HEK293 (cell line): ENCODE measurements at regions not wholly inside any gene's neighbourhood (a gene's known extent, or its start where the extent isn't known, plus 50 kb on each side); places are given as distances from the start of the nearest gene placed in this dataset.

Experiments
- CTCF ChIA-PET: fragments of 350-600 bp; formaldehyde crosslinking; extraction: SDS; loops from one replicate; lab custom pipeline; 2021; ENCODE audit warnings: antibody characterized with exemption; lab: Yijun Ruan, JAX
- POLR2A ChIA-PET: fragments of 300-600 bp; formaldehyde crosslinking; extraction: SDS; loops from one replicate; lab custom pipeline; 2020; ENCODE audit warnings: antibody characterized with exemption, inconsistent platforms; lab: Yijun Ruan, JAX
- H3K27ac ChIP-seq: fragments of 200-500 bp; sonication (Bioruptor generic); 2 replicates; pipeline ENCODE4 v1.5.1; 2014; ENCODE audit warnings: low read depth, low read length, control low read depth, inconsistent platforms; ENCODE audit errors: extremely low read depth
- H3K36me3 ChIP-seq, 2 experiments: fragments of 200-500 bp in 1 of 2; sonication (Bioruptor generic) in 1 of 2; 1 replicate in 1 of 2; 2 replicates in 1 of 2; pipeline ENCODE4 v1.5.1; 2014 to 2017; ENCODE audit warnings: inconsistent platforms in 2 of 2, low read length in 2 of 2; ENCODE audit not compliant: control insufficient read depth in 2 of 2, insufficient read depth in 1 of 2
- H3K4me1 ChIP-seq: fragments of 200-500 bp; sonication (Bioruptor generic); 2 replicates; pipeline ENCODE4 v1.5.1; 2014; ENCODE audit warnings: mild to moderate bottlenecking, low read length, inconsistent platforms; ENCODE audit not compliant: control insufficient read depth, insufficient read depth
- H3K4me3 ChIP-seq: 2 replicates; pipeline ENCODE4 v1.5.1; 2011; ENCODE audit warnings: low read depth, mild to moderate bottlenecking, control low read depth, low read length, moderate library complexity
- H3K9me3 ChIP-seq: fragments of 200-500 bp; sonication (Bioruptor generic); 2 replicates; pipeline ENCODE4 v1.5.1; 2014; ENCODE audit warnings: low read depth, low read length, inconsistent platforms; ENCODE audit not compliant: control insufficient read depth, insufficient read depth
- IKZF3 ChIP-seq: fragments of 450-650 bp; IDR thresholded peaks from 2 replicates; pipeline ENCODE4 v1.5.0; 2018; ENCODE audit warnings: missing biosample characterization, mild to moderate bottlenecking, missing genetic modification characterization, moderate library complexity
- SP7 ChIP-seq: fragments of 450-650 bp; formaldehyde crosslinking; IDR thresholded peaks from 2 replicates; pipeline ENCODE4 v1.5.1; 2016; ENCODE audit warnings: missing biosample characterization, missing genetic modification characterization
- YY1 ChIP-seq: fragments of 450-650 bp; formaldehyde crosslinking; IDR thresholded peaks from 2 replicates; pipeline ENCODE4 v1.5.1; 2018; ENCODE audit warnings: missing biosample characterization, missing genetic modification characterization
- ZNF174 ChIP-seq: fragments of 450-650 bp; formaldehyde crosslinking; IDR thresholded peaks from 2 replicates; pipeline ENCODE4 v1.5.0; 2017; ENCODE audit warnings: missing biosample characterization, mild to moderate bottlenecking, missing genetic modification characterization
- ZNF175 ChIP-seq: fragments of 450-650 bp; formaldehyde crosslinking; IDR thresholded peaks from 2 replicates; pipeline ENCODE4 v1.5.1; 2016; ENCODE audit warnings: missing biosample characterization, missing genetic modification characterization
- ZNF366 ChIP-seq: fragments of 450-650 bp; formaldehyde crosslinking; conservative IDR thresholded peaks from 2 replicates; pipeline ENCODE4 v1.5.1; 2016; ENCODE audit warnings: missing biosample characterization, missing genetic modification characterization
- ZNF501 ChIP-seq: fragments of 450-650 bp; formaldehyde crosslinking; IDR thresholded peaks from 2 replicates; pipeline ENCODE4 v1.5.1; 2016; ENCODE audit warnings: missing biosample characterization, missing genetic modification characterization
- ZNF510 ChIP-seq: fragments of 450-650 bp; formaldehyde crosslinking; IDR thresholded peaks from 2 replicates; pipeline ENCODE4 v1.5.1; 2018; ENCODE audit warnings: mild to moderate bottlenecking, missing genetic modification characterization, missing biosample characterization; ENCODE audit not compliant: insufficient replicate concordance
- ZNF544 ChIP-seq: fragments of 450-650 bp; formaldehyde crosslinking; IDR thresholded peaks from 2 replicates; pipeline ENCODE4 v1.5.0; 2017; ENCODE audit warnings: missing biosample characterization, missing genetic modification characterization
- ZNF677 ChIP-seq: fragments of 450-650 bp; IDR thresholded peaks from 2 replicates; pipeline ENCODE4 v1.5.0; 2018; ENCODE audit warnings: missing biosample characterization, mild to moderate bottlenecking, missing genetic modification characterization, moderate library complexity
- ZNF776 ChIP-seq: fragments of 450-650 bp; formaldehyde crosslinking; IDR thresholded peaks from 2 replicates; pipeline ENCODE4 v1.5.0; 2017; ENCODE audit warnings: missing biosample characterization, missing genetic modification characterization, borderline replicate concordance
- ZNF843 ChIP-seq: fragments of 450-650 bp; formaldehyde crosslinking; IDR thresholded peaks from 2 replicates; pipeline ENCODE4 v1.5.1; 2016; ENCODE audit warnings: missing biosample characterization, missing genetic modification characterization
- TF ChIP-seq, protein P1 (sequence below): fragments of 450-650 bp; formaldehyde crosslinking; IDR thresholded peaks from 2 replicates; pipeline ENCODE4 v1.5.1; 2017; ENCODE audit warnings: missing biosample characterization, missing genetic modification characterization
- TF ChIP-seq, protein P2 (sequence below): fragments of 450-650 bp; formaldehyde crosslinking; IDR thresholded peaks from 2 replicates; pipeline ENCODE4 v1.5.1; 2017; ENCODE audit warnings: missing biosample characterization, missing genetic modification characterization
- TF ChIP-seq, protein P3 (sequence below): fragments of 450-650 bp; formaldehyde crosslinking; IDR thresholded peaks from 2 replicates; pipeline ENCODE4 v1.5.1; 2016; ENCODE audit warnings: missing biosample characterization, missing genetic modification characterization
- TF ChIP-seq, protein P4 (sequence below): fragments of 450-650 bp; formaldehyde crosslinking; IDR thresholded peaks from 2 replicates; pipeline ENCODE4 v1.5.1; 2016; ENCODE audit warnings: missing biosample characterization, missing genetic modification characterization, borderline replicate concordance
- TF ChIP-seq, protein P5 (sequence below): fragments of 450-650 bp; formaldehyde crosslinking; IDR thresholded peaks from 2 replicates; pipeline ENCODE4 v1.5.1; 2016; ENCODE audit warnings: missing biosample characterization, missing genetic modification characterization
- TF ChIP-seq, protein P6 (sequence below): fragments of 450-650 bp; formaldehyde crosslinking; IDR thresholded peaks from 2 replicates; pipeline ENCODE4 v1.5.1; 2016; ENCODE audit warnings: missing biosample characterization, missing genetic modification characterization

DNA sequence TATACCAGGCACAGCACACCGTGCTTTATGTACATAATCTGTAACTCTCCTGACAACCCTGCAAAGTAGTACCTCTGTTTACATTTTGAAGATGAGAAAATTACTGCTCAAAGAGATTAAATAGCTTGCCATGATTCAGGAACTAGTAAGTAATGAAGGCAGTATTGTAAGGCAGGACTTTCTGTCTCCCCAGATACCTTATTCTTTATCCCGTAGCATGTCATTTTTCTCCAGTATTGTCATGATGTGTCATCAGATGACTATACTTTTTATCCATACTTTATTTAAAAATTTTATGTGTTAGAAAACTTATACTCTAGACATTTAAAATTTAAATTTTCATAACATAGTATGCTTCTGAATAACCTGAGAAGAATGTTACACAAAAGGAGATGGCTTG, 188.3 kb upstream of the NUDT6 start:
- no peak overlapping the region for H3K4me3 ChIP-seq
- no peak overlapping the region for H3K27ac ChIP-seq
- H3K9me3 ChIP-seq = no peaks in the 10 kb centered on the region
- TF ChIP-seq ZNF843 (tag by site-specific recombination) (no peak), SP7 (tag by site-specific recombination) (no peak), ZNF510 (tag by site-specific recombination) (no peak), ZNF544 (tag by site-specific recombination) (no peak), ZNF366 (tag by site-specific recombination) (no peak), YY1 (no peak), ZNF501 (tag by site-specific recombination) (no peak), ZNF174 (tag by site-specific recombination) (no peak), IKZF3 (tag by site-specific recombination) (no peak), ZNF776 (tag by site-specific recombination) (no peak)
- TF ChIP-seq, protein P1, sequence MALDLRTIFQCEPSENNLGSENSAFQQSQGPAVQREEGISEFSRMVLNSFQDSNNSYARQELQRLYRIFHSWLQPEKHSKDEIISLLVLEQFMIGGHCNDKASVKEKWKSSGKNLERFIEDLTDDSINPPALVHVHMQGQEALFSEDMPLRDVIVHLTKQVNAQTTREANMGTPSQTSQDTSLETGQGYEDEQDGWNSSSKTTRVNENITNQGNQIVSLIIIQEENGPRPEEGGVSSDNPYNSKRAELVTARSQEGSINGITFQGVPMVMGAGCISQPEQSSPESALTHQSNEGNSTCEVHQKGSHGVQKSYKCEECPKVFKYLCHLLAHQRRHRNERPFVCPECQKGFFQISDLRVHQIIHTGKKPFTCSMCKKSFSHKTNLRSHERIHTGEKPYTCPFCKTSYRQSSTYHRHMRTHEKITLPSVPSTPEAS = no peak
- TF ChIP-seq, protein P2, sequence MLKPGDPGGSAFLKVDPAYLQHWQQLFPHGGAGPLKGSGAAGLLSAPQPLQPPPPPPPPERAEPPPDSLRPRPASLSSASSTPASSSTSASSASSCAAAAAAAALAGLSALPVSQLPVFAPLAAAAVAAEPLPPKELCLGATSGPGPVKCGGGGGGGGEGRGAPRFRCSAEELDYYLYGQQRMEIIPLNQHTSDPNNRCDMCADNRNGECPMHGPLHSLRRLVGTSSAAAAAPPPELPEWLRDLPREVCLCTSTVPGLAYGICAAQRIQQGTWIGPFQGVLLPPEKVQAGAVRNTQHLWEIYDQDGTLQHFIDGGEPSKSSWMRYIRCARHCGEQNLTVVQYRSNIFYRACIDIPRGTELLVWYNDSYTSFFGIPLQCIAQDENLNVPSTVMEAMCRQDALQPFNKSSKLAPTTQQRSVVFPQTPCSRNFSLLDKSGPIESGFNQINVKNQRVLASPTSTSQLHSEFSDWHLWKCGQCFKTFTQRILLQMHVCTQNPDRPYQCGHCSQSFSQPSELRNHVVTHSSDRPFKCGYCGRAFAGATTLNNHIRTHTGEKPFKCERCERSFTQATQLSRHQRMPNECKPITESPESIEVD = no peak
- TF ChIP-seq, protein P3, sequence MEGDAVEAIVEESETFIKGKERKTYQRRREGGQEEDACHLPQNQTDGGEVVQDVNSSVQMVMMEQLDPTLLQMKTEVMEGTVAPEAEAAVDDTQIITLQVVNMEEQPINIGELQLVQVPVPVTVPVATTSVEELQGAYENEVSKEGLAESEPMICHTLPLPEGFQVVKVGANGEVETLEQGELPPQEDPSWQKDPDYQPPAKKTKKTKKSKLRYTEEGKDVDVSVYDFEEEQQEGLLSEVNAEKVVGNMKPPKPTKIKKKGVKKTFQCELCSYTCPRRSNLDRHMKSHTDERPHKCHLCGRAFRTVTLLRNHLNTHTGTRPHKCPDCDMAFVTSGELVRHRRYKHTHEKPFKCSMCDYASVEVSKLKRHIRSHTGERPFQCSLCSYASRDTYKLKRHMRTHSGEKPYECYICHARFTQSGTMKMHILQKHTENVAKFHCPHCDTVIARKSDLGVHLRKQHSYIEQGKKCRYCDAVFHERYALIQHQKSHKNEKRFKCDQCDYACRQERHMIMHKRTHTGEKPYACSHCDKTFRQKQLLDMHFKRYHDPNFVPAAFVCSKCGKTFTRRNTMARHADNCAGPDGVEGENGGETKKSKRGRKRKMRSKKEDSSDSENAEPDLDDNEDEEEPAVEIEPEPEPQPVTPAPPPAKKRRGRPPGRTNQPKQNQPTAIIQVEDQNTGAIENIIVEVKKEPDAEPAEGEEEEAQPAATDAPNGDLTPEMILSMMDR (tag by site-specific recombination) = no peak
- TF ChIP-seq, protein P4, sequence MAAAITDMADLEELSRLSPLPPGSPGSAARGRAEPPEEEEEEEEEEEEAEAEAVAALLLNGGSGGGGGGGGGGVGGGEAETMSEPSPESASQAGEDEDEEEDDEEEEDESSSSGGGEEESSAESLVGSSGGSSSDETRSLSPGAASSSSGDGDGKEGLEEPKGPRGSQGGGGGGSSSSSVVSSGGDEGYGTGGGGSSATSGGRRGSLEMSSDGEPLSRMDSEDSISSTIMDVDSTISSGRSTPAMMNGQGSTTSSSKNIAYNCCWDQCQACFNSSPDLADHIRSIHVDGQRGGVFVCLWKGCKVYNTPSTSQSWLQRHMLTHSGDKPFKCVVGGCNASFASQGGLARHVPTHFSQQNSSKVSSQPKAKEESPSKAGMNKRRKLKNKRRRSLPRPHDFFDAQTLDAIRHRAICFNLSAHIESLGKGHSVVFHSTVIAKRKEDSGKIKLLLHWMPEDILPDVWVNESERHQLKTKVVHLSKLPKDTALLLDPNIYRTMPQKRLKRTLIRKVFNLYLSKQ = no peak
- ChIA-PET POLR2A (no interaction called here), CTCF (no interaction called here)
- H3K36me3 ChIP-seq = peaks cover 0 to 5% of the 10 kb centered on the region in 2 experiments; a peak in 1 of 3 replicates
- no peaks in the 10 kb centered on the region for H3K4me1 ChIP-seq

DNA sequence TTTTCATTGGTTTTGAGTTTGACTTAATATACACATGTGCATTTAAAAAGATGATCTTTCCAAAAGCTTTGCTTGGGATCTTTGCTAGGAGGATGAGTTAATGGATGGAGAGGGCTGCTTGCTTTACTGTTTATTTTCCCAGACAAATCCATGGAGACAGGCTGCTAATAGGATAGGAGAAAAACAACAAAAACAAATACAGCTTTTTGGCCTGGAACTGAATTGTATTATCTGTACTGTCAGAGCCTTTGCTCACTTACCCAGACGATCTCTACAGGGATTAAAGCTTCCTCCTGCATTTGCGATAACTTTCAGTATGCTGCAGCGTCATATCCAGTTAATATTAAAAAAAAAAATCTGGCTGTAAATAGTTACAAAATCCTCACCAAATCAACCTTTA, 190.8 kb upstream of the NUDT6 start:
- CTCF ChIA-PET = interaction anchor here (0.5 to 0.6 kb wide), 3 partner anchors 1037 to 1221 kb away, joined by 3 to 4 read pairs (median 3); no protein-coding TSS in a partner anchor
- Histone ChIP-seq H3K4me3 (no peak overlapping the region), H3K9me3 (no peaks in the 10 kb centered on the region), H3K4me1 (peaks cover 3% of the 10 kb centered on the region; the same call in 1 of the 2 replicates), H3K27ac (no peak overlapping the region), H3K36me3 (no peaks in the 10 kb centered on the region)
- POLR2A ChIA-PET = no interaction called here
- TF ChIP-seq ZNF677 (tag by site-specific recombination) (no peak), ZNF175 (tag by site-specific recombination) (no peak)
- TF ChIP-seq, protein P5, sequence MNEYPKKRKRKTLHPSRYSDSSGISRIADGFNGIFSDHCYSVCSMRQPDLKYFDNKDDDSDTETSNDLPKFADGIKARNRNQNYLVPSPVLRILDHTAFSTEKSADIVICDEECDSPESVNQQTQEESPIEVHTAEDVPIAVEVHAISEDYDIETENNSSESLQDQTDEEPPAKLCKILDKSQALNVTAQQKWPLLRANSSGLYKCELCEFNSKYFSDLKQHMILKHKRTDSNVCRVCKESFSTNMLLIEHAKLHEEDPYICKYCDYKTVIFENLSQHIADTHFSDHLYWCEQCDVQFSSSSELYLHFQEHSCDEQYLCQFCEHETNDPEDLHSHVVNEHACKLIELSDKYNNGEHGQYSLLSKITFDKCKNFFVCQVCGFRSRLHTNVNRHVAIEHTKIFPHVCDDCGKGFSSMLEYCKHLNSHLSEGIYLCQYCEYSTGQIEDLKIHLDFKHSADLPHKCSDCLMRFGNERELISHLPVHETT (tag by site-specific recombination) = no peak
- TF ChIP-seq, protein P6, sequence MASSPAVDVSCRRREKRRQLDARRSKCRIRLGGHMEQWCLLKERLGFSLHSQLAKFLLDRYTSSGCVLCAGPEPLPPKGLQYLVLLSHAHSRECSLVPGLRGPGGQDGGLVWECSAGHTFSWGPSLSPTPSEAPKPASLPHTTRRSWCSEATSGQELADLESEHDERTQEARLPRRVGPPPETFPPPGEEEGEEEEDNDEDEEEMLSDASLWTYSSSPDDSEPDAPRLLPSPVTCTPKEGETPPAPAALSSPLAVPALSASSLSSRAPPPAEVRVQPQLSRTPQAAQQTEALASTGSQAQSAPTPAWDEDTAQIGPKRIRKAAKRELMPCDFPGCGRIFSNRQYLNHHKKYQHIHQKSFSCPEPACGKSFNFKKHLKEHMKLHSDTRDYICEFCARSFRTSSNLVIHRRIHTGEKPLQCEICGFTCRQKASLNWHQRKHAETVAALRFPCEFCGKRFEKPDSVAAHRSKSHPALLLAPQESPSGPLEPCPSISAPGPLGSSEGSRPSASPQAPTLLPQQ = no peak
